Stomach smooth muscle (tissue), 2 donors: ENCODE measurements at regions not wholly inside any gene's neighbourhood (a gene's known extent, or its start where the extent isn't known, plus 50 kb on each side); places are given as distances from the start of the nearest gene placed in this dataset.

Experiments
- H3K27ac ChIP-seq: one replicate; pipeline ENCODE4 v1.7.0; 2013; ENCODE audit warnings: mild to moderate bottlenecking, low read length, inconsistent platforms
- H3K27me3 ChIP-seq, 2 donors: one replicate each; pipeline ENCODE4 v1.7.0; 2013; ENCODE audit warnings: low read length in 2 of 2; ENCODE audit not compliant: insufficient read depth in 2 of 2, control insufficient read depth in 1 of 2
- H3K36me3 ChIP-seq, 2 donors: one replicate each; pipeline ENCODE4 v1.7.0; 2013; ENCODE audit warnings: low read length in 2 of 2; ENCODE audit not compliant: control insufficient read depth in 2 of 2, insufficient read depth in 2 of 2
- H3K4me1 ChIP-seq: one replicate; pipeline ENCODE4 v1.7.0; 2013; ENCODE audit warnings: low read length; ENCODE audit not compliant: control insufficient read depth, insufficient read depth
- H3K4me3 ChIP-seq, 2 donors: one replicate each; pipeline ENCODE4 v1.7.0; 2013; ENCODE audit warnings: low read length in 2 of 2
- H3K9ac ChIP-seq, 2 donors: one replicate each; pipeline ENCODE4 v1.7.0; 2013; ENCODE audit warnings: low read length in 2 of 2, mild to moderate bottlenecking in 1 of 2
- H3K9me3 ChIP-seq, 2 donors: one replicate each; pipeline ENCODE4 v1.7.0; 2013; ENCODE audit warnings: low read length in 2 of 2; ENCODE audit not compliant: control insufficient read depth in 2 of 2
- donor health status: healthy.
- donor health status: Pancreatic carcinoma.

- Histone ChIP-seq H3K4me1 (no peaks in the 10 kb centered on the region), H3K27ac (no peak overlapping the region), H3K9ac (no peak overlapping the region), H3K36me3 (no peaks in the 10 kb centered on the region), H3K27me3 (no peaks in the 10 kb centered on the region), H3K9me3 (no peaks in the 10 kb centered on the region), H3K4me3 (no peak overlapping the region)
These were observed 188.1 kb downstream of the IPO8 start for GRCh38 chr12:30507576-30507975.

GRCh38 chr12:30506411-30506810 lies 189.3 kb downstream of the IPO8 start:
- Histone ChIP-seq H3K27ac (no peak overlapping the region), H3K4me3 (no peak overlapping the region), H3K36me3 (no peaks in the 10 kb centered on the region), H3K4me1 (no peaks in the 10 kb centered on the region), H3K9me3 (no peaks in the 10 kb centered on the region), H3K9ac (no peak overlapping the region), H3K27me3 (no peaks in the 10 kb centered on the region)

- H3K9ac ChIP-seq: no peak overlapping the region
- H3K36me3 ChIP-seq: no peaks in the 10 kb centered on the region
- no peaks in the 10 kb centered on the region for H3K4me1 ChIP-seq
- H3K9me3 ChIP-seq: no peaks in the 10 kb centered on the region
- no peak overlapping the region for H3K27ac ChIP-seq
- H3K4me3 ChIP-seq: no peak overlapping the region
- H3K27me3 ChIP-seq: no peaks in the 10 kb centered on the region
These were observed 194.0 kb downstream of the IPO8 start for GRCh38 chr12:30501718-30502117.

- Histone ChIP-seq H3K4me3 (no peak overlapping the region), H3K9me3 (no peaks in the 10 kb centered on the region), H3K9ac (no peak overlapping the region), H3K27me3 (no peaks in the 10 kb centered on the region), H3K36me3 (no peaks in the 10 kb centered on the region), H3K27ac (no peak overlapping the region), H3K4me1 (no peaks in the 10 kb centered on the region)
These were observed 195.1 kb downstream of the IPO8 start for GRCh38 chr12:30500532-30500931.

- no peak overlapping the region for H3K27ac ChIP-seq
- H3K9me3 ChIP-seq: no peaks in the 10 kb centered on the region
- H3K4me1 ChIP-seq: no peaks in the 10 kb centered on the region
- no peaks in the 10 kb centered on the region for H3K36me3 ChIP-seq
- H3K4me3 ChIP-seq: no peak overlapping the region
- no peak overlapping the region for H3K9ac ChIP-seq
- no peaks in the 10 kb centered on the region for H3K27me3 ChIP-seq
These were observed 210.3 kb downstream of the IPO8 start for GRCh38 chr12:30485230-30485890.

- no peak overlapping the region for H3K4me3 ChIP-seq
These were observed 211.0 kb downstream of the IPO8 start for GRCh38 chr12:30484658-30485057.

GRCh38 chr12:30482650-30483049 lies 213.0 kb downstream of the IPO8 start:
- Histone ChIP-seq H3K27me3 (no peaks in the 10 kb centered on the region), H3K36me3 (no peaks in the 10 kb centered on the region), H3K4me3 (no peak overlapping the region), H3K4me1 (no peaks in the 10 kb centered on the region), H3K9ac (no peak overlapping the region), H3K27ac (no peak overlapping the region), H3K9me3 (no peaks in the 10 kb centered on the region)

More at GRCh38 chr12:30484658-30485057, 211.0 kb downstream of the IPO8 start:
- Histone ChIP-seq H3K27me3 (no peaks in the 10 kb centered on the region), H3K9me3 (no peaks in the 10 kb centered on the region), H3K4me1 (no peaks in the 10 kb centered on the region), H3K36me3 (no peaks in the 10 kb centered on the region), H3K27ac (no peak overlapping the region), H3K9ac (no peak overlapping the region)

- H3K4me3 ChIP-seq: no peak overlapping the region
- H3K36me3 ChIP-seq: no peaks in the 10 kb centered on the region
- no peaks in the 10 kb centered on the region for H3K9me3 ChIP-seq
- H3K9ac ChIP-seq: no peak overlapping the region
- no peaks in the 10 kb centered on the region for H3K27me3 ChIP-seq
- no peaks in the 10 kb centered on the region for H3K4me1 ChIP-seq
- no peak overlapping the region for H3K27ac ChIP-seq
These were observed 222.4 kb downstream of the IPO8 start for GRCh38 chr12:30473274-30473673.

GRCh38 chr12:30466093-30466585 lies 229.5 kb downstream of the IPO8 start:
- Histone ChIP-seq H3K27ac (no peak overlapping the region), H3K27me3 (no peaks in the 10 kb centered on the region), H3K36me3 (no peaks in the 10 kb centered on the region), H3K4me1 (no peaks in the 10 kb centered on the region), H3K9me3 (no peaks in the 10 kb centered on the region), H3K4me3 (no peak overlapping the region), H3K9ac (no peak overlapping the region)

GRCh38 chr12:30463636-30464035 lies 232.0 kb downstream of the IPO8 start:
- H3K27me3 ChIP-seq: no peaks in the 10 kb centered on the region
- H3K4me3 ChIP-seq: no peak overlapping the region
- no peak overlapping the region for H3K27ac ChIP-seq
- H3K9me3 ChIP-seq: no peaks in the 10 kb centered on the region
- H3K36me3 ChIP-seq: no peaks in the 10 kb centered on the region
- H3K4me1 ChIP-seq: no peaks in the 10 kb centered on the region
- no peak overlapping the region for H3K9ac ChIP-seq

- no peaks in the 10 kb centered on the region for H3K9me3 ChIP-seq
- H3K27ac ChIP-seq: no peak overlapping the region
- H3K36me3 ChIP-seq: no peaks in the 10 kb centered on the region
- H3K4me3 ChIP-seq: no peak overlapping the region
- no peaks in the 10 kb centered on the region for H3K27me3 ChIP-seq
- no peak overlapping the region for H3K9ac ChIP-seq
- no peaks in the 10 kb centered on the region for H3K4me1 ChIP-seq
These were observed 233.4 kb downstream of the IPO8 start for GRCh38 chr12:30462249-30462648.
